ENCODE measurements at regions not wholly inside any gene's neighbourhood (a gene's known extent, or its start where the extent isn't known, plus 50 kb on each side); places are given as distances from the start of the nearest gene placed in this dataset.
A peak's percentile ranks its signal among the peaks of the same experiment; 100 is the strongest.

- Histone ChIP-seq H3K4me1 (no peaks in the 10 kb centered on the region), H3K27ac (no peak overlapping the region), H3K9me3 (no peaks in the 10 kb centered on the region), H3K4me3 (no peak overlapping the region), H3K27me3 (no peaks in the 10 kb centered on the region), H3K36me3 (no peaks in the 10 kb centered on the region)
- DNase-seq (ENCODE audit: low spot score in 2 of 2) = no peak
- no peak for TF ChIP-seq POLR2AphosphoS5 (IDR thresholded peaks at IDR 0.05)
- intact Hi-C loops (cut with DNase I; ENCODE audit: low total_unique reads) = no loop called here
Measured at GRCh38 chr4:189098932-189099696, 841.6 kb upstream of the FRG1 start.

GRCh38 chr4:189113389-189113888 is 827.2 kb upstream of the FRG1 start:
- TF ChIP-seq POLR2AphosphoS5 (IDR thresholded peaks at IDR 0.05) (no peak), POLR2A (IDR thresholded peaks at IDR 0.05) (no peak), CTCF (IDR thresholded peaks at IDR 0.05) (no peak)
- intact Hi-C loops (cut with DNase I; ENCODE audit: low total_unique reads) = no loop called here
- no peak overlapping the region for H3K27ac ChIP-seq
- no peaks in the 10 kb centered on the region for H3K9me3 ChIP-seq
- H3K4me3 ChIP-seq = no peak overlapping the region
- H3K4me1 ChIP-seq = no peaks in the 10 kb centered on the region
- H3K27me3 ChIP-seq = no peaks in the 10 kb centered on the region
- H3K36me3 ChIP-seq = no peaks in the 10 kb centered on the region
- no peak for DNase-seq (ENCODE audit: low spot score in 2 of 2)

GRCh38 chr4:189117426-189117825 is 823.2 kb upstream of the FRG1 start:
- Histone ChIP-seq H3K36me3 (no peaks in the 10 kb centered on the region), H3K27ac (no peak overlapping the region), H3K27me3 (no peaks in the 10 kb centered on the region), H3K9me3 (no peaks in the 10 kb centered on the region), H3K4me3 (no peak overlapping the region), H3K4me1 (no peaks in the 10 kb centered on the region)
- no peak for DNase-seq (ENCODE audit: low spot score in 2 of 2)
- no peak for TF ChIP-seq POLR2AphosphoS5 (IDR thresholded peaks at IDR 0.05)
- TF ChIP-seq CTCF (IDR thresholded peaks at IDR 0.05) = no peak
- TF ChIP-seq POLR2A (IDR thresholded peaks at IDR 0.05) = no peak
- intact Hi-C loops (cut with DNase I; ENCODE audit: low total_unique reads) = no loop called here

DNA sequence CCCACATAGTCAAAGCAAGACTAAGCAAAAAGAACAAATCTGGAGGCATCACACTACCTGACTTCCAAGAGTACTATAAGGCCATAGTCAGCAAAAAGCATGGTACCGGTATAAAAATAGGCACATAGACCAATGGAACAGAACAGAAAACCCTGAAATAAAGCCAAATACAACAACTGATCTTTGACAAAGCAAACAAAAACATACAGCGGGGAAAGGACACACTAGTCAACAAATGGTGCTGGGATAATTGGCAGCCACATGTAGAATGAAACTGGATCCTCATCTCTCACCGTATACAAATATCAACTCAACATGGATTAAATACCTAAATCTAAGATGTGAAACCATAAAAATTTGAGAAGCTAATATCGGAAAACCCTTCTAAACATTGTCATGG is 819.3 kb upstream of the FRG1 start:
- DNase-seq (ENCODE audit: low spot score in 2 of 2) = no peak
- H3K36me3 ChIP-seq = no peaks in the 10 kb centered on the region
- no peak overlapping the region for H3K27ac ChIP-seq
- H3K9me3 ChIP-seq = no peaks in the 10 kb centered on the region
- TF ChIP-seq POLR2A (IDR thresholded peaks at IDR 0.05) = no peak
- TF ChIP-seq POLR2AphosphoS5 (IDR thresholded peaks at IDR 0.05) = no peak
- TF ChIP-seq CTCF (IDR thresholded peaks at IDR 0.05) = no peak
- no peaks in the 10 kb centered on the region for H3K4me1 ChIP-seq
- intact Hi-C loops (cut with DNase I; ENCODE audit: low total_unique reads) = no loop called here
- no peak overlapping the region for H3K4me3 ChIP-seq
- no peaks in the 10 kb centered on the region for H3K27me3 ChIP-seq

DNA sequence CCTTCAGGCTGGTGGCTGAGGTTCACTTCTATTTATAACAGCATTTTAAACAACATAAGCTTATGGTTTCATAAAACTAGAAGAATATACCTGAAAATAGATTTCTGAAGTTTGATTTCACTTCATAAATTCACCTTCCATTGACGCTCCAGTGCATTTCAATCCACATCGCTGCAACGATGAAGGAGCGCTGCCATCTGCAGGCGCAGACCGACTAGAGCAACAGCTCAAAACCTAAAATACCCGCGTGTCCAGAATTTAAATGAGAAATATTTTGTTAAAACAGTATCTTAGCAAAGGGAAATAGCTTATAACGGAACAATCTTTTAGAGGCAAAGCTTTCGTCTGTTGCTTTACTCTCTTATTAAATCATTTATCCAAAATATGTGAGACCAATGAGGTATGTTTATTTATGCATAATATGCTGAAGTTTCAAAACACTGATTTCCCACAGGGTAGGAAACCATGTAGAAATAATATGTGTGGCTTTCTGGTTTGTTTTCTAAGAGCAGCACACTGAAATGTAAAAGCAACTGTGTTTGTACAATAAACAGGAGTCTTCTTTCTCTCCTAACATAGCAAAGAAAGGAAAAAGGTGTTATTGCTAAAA is 816.4 kb upstream of the FRG1 start:
- intact Hi-C loops (cut with DNase I; ENCODE audit: low total_unique reads) = no loop called here
- no peaks in the 10 kb centered on the region for H3K27me3 ChIP-seq
- H3K9me3 ChIP-seq = no peaks in the 10 kb centered on the region
- H3K27ac ChIP-seq = no peak overlapping the region
- no peak for TF ChIP-seq POLR2AphosphoS5 (IDR thresholded peaks at IDR 0.05)
- TF ChIP-seq POLR2A (IDR thresholded peaks at IDR 0.05) = no peak
- TF ChIP-seq CTCF (IDR thresholded peaks at IDR 0.05) = peak in 2 of 3 donors; percentile 29 to 37
- no peak for DNase-seq (ENCODE audit: low spot score in 2 of 2)
- no peak overlapping the region for H3K4me3 ChIP-seq
- no peaks in the 10 kb centered on the region for H3K4me1 ChIP-seq
- no peaks in the 10 kb centered on the region for H3K36me3 ChIP-seq
